ENCODE measurements at regions not wholly inside any gene's neighbourhood (a gene's known extent, or its start where the extent isn't known, plus 50 kb on each side); places are given as distances from the start of the nearest gene placed in this dataset.

- DNase-seq: no peak
Measured at GRCh38 chr4:6523251-6523650, 50.8 kb upstream of the PPP2R2C start.

- DNase-seq: peak; percentile 69 to 83
Measured at GRCh38 chr4:6524436-6524835, 50.6 kb upstream of the MAN2B2 start.
